Fibroblast of skin of right quadriceps (primary cell): ENCODE measurements at regions not wholly inside any gene's neighbourhood (a gene's known extent, or its start where the extent isn't known, plus 50 kb on each side); places are given as distances from the start of the nearest gene placed in this dataset.

ENCODE experiments used
- DNase-seq: peaks from one replicate; pipeline ENCODE4 v3.0.0-alpha.2; 2013

DNA sequence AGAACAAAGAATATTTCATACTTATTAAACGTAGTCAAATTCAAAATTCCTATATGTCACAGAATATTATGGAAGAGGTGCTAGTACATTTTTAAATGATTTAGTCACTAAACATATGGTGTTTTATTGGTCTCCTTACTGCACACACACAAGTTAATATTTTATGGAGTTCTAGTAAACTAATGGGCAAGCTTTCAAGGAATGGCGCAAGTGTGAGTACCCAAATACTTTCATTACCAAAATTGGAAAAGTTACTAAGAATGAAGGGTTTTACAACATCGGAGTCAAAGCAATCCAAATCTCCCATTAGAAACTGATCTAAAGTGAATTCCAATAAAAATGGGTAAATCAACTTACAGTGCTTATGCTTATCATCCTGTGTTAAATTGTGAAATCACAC is 921.9 kb downstream of the ADGRL2 start:
- DNase-seq: peak; percentile 29

DNA sequence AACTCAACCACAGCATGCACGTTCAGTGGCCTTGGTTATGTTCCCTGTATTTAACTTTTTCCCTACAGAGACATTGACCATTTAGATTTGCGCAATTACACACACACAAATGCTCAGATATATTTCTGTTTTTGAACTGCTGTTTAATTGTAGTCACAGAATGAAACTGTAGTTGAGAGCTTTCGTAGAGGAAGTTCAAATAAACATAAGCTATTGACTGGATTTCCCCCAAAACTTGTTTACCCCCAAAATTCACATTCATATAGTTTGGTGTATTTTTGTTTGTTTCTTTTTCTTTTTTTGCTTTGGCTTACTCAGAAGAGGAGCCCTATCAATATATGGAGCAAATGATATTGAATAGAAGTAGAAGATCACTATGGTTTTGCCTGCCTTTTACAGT is 921.0 kb downstream of the ADGRL2 start:
- no peak for DNase-seq

DNA sequence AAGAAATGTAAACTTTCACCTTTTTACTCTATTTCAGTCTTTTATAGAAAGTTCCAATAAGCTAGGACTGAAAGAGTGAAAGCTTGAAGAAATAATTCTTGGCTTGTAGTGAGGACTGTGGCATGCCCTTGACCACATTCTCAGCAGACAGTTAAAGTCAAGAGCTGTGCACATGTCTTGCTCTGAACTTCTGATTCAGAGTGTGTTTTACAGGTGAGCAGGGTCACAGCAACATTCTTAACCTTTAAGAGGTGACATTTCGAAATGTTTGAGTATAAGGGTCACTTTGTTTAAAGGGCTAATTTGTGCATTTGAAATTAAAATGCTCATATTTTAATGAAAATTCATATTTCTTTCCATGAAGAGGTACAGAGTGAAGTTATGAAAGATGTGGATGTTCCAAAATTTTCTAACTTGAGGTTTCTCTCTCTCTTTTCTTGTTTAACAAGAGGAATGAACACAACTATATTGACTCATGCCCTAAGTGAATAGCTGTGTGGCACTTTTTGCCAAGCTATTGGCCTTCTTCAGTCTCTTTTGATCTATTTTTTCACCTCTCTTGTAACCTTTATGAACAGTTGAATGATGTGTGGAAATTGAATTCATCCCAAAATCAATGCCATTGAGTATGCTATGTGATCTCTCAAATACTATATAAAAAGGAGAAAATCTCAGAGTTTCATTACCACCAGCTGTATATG is 918.1 kb downstream of the ADGRL2 start:
- DNase-seq: no peak

DNA sequence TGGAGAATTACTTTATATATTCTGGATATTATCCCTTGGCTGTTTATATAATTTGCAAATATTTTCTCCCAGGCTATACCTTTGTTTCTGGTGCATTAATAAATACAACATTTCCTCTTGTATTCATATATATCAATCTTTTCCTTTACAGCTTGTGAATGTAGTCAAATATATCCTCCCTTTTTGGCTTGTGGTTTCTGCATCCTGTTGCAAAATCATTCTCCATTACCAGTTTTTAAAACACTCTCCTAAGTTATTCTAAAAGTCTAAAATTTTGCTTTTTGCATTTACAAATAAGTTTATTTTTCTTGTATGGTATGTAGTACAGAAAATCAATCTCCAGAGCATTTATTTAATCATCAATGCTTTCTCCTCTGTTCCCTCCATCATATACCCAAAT is 909.4 kb downstream of the ADGRL2 start:
- no peak for DNase-seq

DNA sequence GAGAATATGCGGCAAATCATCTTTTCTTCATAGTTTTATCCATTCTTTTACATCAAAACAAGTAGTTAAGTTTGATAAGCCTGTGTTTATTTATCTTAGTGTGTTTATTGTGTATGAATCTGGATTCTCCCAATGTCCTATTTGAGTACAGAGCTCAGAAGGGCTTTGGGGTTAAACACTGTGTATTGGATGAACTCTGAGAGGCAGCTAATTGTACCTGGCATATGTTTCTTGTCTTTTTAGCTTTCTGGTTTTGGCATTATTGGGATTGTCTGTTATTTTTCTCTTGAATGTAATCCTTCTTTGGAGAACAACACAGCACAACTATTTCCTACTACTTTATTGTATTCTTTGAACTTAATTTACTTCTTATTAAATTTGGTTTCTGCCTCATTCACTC is 906.9 kb downstream of the ADGRL2 start:
- no peak for DNase-seq

DNA sequence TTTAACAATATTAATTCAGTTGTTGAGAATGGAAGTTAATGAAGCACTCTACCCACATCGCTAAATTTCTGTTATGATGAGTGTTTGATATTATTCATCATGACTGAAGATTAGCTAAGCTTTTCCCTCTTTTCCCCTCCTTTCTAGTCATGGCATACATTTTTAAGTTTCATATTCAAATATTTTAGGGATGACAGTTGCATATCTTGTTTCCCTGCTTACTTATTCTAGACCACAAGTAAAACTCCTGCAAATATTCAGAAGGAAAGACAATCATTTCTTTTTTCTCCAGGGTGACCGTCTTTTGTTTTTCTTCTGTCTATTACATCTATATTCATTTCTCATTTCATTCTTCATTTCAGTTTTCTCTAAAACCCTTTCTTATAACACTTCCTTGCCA is 906.0 kb downstream of the ADGRL2 start:
- peak; percentile 49 for DNase-seq

DNA sequence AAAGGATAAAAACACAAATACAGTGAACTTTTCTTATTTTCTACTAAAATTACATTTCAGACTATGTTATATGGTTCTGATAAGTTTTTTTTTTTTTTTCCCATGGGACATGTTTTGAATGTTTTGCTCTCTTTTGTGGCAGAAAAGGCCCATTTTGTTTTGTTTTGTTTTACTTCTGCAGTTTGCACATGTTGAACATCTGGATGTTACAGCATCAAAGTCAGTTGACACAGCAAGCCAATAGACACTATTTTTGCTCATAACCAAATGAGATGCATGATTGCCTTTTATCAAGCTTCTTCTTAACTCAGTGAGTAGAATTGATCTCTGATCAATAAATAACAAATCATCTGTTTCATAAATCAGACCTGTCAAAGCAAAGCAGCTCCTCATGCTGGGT is 904.2 kb downstream of the ADGRL2 start:
- no peak for DNase-seq

DNA sequence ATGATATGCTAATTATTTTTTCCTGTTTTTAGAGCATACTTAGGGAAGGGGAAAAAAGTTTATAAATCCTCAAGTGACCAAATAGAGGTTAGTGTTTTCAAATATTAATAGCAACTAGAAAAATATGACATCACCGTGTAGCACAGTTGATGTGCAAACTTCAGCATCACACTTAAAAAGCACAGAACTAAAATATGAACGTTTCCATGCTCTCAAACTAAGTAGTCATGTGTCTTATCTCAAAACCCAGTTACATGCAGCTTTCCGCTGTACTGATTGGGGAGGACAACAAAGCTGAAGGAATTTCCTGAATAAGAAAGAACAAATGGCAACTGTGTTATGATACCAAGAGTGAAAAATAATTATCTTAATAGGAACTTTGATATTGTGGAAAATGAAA is 903.7 kb downstream of the ADGRL2 start:
- no peak for DNase-seq

DNA sequence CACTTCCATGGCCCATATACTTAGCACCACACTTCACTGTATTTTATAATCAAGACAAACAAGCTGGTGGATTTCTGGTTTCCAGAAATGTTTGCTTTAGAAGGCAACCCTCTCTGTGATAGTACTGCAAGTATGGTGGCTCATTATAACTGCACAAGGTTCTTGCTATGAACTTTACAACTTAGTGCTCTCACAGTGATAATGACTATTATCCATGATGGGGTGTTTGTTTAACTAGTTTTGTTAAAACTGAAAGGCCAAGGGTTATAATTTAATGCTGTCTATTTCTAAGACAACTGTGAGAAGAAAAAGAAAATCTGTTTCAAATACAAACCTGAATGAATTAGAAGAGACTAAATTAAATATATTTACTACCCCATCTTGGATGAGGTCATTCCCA is 903.2 kb downstream of the ADGRL2 start:
- DNase-seq: no peak

DNA sequence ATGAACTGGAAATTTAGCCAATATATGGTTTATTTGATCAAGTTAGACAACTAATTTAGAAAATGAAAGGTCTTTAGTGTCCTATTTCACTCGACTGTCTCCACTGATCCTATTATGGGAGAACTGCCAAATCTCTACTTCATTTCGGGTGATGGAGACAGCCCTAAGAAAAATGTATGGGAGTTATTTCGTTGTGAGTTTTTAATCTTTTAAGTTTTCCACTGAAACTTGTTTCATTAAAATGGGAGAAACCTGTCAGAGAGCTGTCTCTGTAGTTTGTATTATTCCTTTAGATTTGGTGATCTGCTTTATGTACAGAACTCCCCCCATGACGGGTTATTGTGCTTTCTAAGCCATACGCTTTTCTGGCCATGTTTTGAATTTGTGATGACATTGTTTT is 899.7 kb downstream of the ADGRL2 start:
- DNase-seq: no peak

DNA sequence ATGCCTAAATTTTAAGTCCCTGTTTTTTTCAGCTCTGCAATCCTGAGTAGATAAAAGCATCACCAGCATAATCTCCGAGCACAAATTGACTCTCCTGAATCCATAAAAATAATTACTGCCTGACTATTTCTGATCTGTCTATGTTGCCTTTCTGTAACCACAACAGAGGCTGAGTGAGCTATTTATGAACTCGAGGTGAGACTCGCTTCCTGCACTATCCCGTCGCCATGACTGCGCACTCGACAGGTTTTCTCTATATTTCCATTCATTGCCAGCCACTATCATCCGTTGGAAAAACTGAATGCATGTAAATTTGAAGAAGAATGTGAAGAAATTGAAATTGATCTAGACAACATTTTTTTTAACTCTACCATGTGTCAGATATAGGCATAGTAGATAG is 897.2 kb downstream of the ADGRL2 start:
- no peak for DNase-seq

DNA sequence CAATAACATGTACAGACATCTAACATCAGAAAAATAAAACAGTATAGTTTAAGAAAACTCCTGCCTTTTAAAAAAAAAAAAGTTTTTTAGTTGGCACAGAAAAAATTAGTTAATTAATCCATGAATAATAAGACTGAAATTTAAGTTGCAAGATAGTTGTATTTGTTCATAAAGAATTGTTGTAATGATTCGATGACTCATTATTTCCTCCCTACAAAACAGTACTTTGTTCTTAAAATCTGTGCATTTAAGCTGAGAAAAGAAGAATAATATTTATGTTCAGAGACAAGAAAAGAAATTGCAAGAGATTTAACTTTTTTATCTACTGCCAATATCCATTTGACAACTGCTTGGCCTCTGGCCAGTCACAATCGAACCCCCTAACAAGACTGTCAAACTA is 894.7 kb downstream of the ADGRL2 start:
- peak; percentile 27 for DNase-seq

DNA sequence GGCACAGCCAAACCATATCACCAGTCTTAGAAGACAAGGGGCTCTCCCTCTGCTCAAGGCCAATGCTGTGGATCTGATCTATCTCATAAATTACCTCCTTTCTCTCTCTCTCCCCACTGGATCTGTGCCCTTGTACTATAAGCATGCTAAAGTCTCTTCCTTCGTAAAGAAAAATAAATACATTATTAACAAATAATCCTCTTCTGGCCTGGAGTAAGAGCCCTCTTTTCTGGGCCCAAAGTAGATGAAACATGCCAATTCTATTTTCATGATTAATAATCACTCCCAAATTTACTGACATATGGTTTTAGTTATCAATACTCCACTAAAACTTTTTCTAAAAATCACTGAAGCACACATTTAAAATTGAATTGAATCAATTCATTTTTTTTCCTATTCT is 889.7 kb downstream of the ADGRL2 start:
- DNase-seq: no peak

DNA sequence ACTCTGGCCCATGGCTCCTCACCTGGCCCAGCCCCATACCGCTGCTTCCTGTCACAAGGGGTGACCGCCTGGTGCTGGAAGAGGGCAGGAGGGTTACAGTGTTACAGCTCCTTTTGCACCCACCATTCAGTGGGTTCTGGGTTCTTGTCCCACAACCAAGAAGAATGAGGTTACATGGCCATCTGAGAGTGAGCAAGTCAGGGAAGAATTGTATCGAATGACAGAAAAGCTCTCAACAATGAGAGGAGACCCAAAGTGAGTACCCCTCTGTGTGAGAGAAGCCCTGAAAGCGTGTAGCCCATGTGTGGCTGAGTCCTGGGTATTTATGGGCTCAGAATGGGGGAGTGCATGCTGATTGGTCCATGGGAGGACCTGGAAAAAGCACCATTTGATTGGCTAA is 888.5 kb downstream of the ADGRL2 start:
- no peak for DNase-seq

DNA sequence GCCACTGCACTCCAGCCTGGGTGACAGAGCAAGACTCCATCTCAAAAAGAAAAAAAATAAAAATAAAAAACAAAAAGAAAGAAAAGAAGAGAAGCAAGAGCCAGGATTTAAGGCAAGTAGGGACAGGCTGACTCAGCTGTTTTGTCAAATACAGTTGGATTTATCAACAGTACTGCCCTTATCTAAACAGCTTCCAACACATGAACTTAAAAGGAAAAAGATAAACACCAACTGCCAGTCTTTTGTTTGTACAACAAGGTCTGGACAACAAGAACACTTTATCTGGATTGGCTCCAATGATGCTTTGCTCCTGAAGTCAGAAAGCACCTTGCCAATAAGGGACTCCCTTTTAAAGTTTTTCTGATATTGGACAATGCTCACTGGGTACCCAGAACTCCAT is 886.0 kb downstream of the ADGRL2 start:
- DNase-seq: no peak

DNA sequence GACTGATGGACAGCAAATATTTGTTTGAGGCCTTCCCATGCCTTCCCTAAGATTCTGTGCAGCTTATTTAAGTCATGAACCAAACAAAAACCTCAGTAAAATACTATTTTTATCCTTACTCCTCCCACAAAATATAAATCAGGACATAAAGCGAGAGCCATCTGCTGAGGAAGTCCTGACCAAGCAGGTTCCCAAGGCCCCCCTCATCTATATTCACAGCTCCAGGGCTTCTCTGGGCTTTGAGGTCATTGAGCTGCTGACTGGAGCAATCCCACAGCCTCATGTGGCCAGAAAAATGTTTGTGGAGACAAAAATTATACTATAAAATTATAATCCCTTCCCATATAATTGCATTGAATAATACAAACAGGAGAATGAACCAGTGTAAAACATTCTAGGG is 846.2 kb downstream of the ADGRL2 start:
- no peak for DNase-seq

DNA sequence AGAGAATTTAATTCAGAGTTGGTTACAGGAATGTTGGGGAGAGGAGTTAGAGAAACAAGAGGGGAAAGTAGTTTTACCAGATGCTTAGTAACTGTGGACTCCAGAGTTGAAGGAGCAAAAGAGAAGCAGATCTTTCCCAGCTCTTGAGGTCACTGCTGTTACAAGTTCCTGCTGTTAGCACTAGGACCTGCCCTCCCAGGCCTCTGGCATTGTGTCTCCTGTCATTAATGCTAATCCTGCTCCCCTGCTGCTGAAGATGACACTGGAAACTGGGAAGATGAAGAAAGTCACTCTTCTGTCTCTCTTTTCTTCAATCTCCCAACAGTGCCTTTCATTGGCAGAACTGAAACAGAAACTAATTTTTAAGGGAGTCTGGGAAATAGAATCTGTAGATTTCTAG is 845.6 kb downstream of the ADGRL2 start:
- no peak for DNase-seq

DNA sequence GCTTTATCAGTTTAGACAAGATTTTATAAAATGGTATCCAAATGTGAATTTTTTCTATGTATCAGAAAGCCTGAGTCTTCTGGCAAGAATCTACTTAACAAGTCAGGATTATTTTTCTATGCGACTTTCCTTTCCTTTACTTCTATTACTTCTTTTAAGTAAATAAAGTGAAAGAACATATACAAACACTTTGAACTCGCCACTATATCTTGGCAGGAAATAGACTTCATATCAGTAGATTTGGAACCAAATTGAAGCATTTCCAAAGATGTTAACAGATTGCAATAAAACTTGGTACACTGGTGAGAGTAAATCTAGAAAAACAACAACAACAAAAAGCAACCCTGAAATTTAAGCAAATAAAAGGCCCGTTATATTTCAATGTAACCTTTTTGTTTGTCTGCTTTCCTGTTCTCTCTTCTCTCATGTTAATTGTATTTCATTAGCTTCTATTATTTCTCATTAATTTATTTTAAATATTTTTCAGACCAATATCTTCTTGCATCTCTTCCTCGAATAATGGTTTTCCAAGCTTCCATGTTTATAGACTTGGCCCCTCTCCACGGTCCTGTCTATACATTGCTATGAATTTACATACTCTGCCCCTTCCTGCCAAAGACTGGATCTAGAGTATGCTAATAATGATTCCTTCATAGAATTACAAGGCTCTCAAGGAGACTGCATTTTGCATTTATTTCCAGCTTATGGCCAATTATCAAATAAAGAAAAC is 843.6 kb downstream of the ADGRL2 start:
- no peak for DNase-seq

DNA sequence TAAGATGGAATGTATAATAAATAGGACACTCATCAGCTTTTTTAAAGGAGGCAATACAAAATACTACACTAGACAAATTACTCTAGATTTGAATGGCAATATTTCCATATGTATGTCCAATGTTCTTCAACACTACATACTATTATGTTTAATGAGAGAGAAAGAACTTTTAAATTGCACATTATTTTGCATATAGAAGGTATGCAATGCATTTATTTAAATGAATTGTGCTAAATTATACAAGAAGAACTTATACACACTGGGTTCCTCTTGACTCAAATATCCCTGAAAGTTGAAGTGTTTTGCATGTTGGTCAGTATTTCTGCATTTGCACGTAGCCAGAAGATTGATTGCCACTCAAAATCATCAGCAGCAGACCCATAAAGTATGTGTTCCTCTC is 839.6 kb downstream of the ADGRL2 start:
- DNase-seq: no peak

DNA sequence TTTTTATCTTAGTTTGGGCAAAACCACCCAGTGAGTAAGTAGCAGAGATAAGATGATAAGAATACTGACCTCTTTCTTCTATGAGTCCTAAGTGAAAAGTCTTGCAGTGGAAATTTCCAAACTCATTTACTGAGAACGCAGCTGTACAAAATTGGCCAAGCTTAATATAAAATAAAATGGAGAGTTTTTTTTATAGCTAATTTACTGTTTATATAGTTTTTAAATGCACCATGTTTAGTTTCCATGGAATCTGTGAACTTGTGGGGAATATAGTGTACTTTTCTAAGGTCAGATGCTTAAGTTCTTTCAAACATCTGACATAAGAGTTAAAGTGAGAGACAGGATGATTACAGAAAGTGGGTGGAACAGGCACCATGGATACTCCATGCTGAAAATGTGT is 833.5 kb downstream of the ADGRL2 start:
- DNase-seq: no peak

DNA sequence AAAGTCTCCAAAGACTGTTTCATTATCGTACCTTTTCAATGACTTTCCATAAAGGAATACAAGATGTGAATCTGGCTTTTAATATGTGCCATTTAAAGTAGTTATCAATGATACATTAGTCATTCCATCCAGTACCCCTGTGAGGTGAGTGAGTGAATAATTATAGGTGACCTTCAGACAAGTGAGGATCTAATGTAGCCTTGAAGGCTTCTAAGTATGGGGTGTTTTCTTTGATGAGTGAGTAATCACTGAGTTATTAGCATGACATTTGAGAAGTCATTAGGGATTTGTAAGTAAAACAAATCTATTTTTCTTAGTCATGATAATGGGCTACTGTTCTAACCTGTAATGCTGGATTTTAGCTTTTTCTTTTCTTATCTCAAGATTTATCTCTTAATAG is 831.4 kb downstream of the ADGRL2 start:
- no peak for DNase-seq

DNA sequence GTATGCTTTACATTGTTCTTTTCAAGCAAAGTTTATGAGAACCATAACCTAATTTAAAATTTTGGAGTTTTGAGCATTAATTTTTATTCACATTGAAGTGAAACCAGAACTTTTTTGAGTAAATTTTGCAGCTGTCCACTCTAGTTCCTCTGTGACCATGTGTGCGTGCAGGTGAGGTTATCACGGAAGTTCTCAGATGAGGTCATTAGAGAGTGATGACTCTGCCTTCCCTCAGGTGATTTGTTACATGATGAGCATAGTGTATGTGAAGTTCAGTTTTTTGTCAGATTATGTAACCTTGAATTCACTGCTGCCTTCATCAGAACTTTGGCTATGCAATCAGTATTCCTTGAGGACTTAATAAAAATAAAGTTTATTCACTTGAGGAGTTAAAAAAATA is 828.2 kb downstream of the ADGRL2 start:
- no peak for DNase-seq

DNA sequence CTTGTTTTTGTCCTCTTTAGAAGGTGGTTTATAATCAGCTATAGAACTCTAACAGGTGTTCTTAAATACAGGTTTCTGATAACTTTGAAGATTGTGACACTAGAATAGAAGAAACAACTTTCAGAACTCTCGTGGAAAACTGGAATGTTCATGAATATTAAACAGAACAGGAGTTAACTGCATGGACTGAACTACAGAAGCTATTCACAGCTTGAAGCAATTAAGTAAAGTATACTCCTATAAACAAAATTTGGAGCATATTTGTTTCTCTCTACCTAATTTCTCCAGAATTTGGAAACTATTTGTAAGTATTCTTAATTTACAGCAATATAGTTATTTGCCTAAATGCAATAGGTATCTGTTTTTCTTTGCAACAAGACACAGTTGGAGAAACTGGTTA is 824.8 kb downstream of the ADGRL2 start:
- no peak for DNase-seq

DNA sequence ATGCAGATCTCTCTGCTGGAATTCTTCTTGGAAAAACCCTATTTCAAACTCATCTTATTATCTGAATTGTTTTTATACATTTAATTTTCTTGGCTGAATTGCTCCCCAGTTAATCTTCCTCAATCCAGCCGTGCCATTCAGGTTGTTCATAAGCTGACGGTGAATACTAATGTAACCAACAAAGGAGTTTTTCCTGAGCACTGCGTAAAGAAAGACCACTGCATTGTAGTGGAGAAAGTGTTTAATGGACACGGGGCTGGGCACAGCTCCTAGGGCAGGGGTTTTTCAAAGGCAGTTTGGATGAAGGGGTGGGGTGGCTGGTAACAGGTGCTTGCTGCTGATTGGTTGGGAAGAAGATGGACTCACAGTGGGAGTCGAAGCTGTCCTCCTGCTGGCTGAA is 820.3 kb downstream of the ADGRL2 start:
- DNase-seq: no peak

DNA sequence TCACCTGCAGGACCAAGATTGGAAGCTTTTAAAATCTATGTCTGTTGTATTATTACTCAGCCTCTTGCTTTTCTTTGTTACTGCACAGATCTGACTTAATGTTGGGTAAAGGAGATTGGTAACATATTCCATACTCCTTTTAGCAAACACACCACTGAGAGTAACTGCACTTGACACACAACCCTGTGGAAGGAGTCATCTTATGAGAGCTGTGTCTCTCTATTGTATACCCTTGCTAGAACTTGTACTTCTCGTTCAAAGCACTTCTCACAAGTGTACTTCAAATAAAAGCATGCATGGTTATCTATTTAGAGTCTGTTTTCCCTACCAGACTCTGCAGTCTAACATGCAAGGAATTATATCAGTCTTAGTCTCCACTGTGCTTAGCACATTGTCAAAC is 813.4 kb downstream of the ADGRL2 start:
- no peak for DNase-seq
